ENCODE measurements at regions not wholly inside any gene's neighbourhood (a gene's known extent, or its start where the extent isn't known, plus 50 kb on each side); places are given as distances from the start of the nearest gene placed in this dataset.

DNA sequence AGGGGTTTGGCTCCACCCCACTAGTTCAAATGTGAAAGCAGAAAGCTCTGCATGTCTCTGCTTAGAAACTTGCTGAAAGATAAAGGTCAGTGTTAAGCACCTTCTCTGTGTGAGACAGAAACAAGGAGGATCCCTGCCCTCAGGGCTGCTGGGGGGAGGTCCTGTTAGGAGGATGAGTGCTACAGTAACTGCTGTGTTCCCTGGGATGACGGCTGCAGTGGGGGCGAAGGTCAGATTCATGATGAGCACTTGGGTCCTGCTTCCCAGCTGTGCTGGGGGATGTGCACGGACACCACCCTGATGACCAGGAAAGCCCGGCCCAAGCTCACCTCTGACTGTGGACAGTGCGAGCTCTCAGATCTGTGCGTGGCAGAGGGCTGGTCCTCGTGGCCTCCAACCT is 252.6 kb downstream of the DLL1 start (continued):
- TF ChIP-seq SAP30 (IDR thresholded peaks at IDR 0.05; ENCODE audit: insufficient read depth, insufficient replicate concordance, low read length) (no peak), BRCA1 (IDR thresholded peaks at IDR 0.05; ENCODE audit: low read depth, low read length) (no peak), SRF (IDR thresholded peaks at IDR 0.05; ENCODE audit: low read depth, low read length) (no peak), SP2 (IDR thresholded peaks at IDR 0.05; ENCODE audit: low read length) (no peak), NRF1 (IDR thresholded peaks at IDR 0.05; ENCODE audit: low read depth, low read length) (no peak), NANOG (IDR thresholded peaks at IDR 0.05; ENCODE audit: insufficient read depth, low read depth, low read length, poor library complexity, severe bottlenecking) (no peak), POU5F1 (IDR thresholded peaks at IDR 0.05; ENCODE audit: low read depth, low read length) (no peak)
- TF ChIP-seq, protein P1, sequence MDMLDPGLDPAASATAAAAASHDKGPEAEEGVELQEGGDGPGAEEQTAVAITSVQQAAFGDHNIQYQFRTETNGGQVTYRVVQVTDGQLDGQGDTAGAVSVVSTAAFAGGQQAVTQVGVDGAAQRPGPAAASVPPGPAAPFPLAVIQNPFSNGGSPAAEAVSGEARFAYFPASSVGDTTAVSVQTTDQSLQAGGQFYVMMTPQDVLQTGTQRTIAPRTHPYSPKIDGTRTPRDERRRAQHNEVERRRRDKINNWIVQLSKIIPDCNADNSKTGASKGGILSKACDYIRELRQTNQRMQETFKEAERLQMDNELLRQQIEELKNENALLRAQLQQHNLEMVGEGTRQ (IDR thresholded peaks at IDR 0.05; ENCODE audit: low read length), result no peak
- TF ChIP-seq, protein P2, sequence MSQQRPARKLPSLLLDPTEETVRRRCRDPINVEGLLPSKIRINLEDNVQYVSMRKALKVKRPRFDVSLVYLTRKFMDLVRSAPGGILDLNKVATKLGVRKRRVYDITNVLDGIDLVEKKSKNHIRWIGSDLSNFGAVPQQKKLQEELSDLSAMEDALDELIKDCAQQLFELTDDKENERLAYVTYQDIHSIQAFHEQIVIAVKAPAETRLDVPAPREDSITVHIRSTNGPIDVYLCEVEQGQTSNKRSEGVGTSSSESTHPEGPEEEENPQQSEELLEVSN (IDR thresholded peaks at IDR 0.05), result no peak

Data from H1 (cell line).